ENCODE measurements at regions not wholly inside any gene's neighbourhood (a gene's known extent, or its start where the extent isn't known, plus 50 kb on each side); places are given as distances from the start of the nearest gene placed in this dataset.

DNA sequence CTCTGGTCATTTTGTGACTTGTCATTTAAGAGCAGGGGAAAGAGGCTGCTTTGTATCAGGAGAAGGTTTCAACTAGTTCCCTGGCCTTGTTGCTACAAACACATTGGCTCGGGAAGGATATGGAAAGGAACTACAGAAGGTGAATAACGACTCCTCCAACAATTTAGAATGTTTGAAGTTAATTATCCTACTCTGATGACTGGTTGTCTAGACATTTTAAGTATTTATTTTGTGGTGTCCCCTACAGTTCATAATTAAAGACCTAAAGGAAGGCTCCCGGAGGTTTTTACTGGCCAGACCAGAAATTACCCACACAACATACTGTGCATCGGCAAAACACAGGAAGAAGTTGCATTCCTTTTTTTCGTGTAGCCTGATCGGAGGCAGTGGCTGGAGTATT, 515.8 kb upstream of the SALL1 start:
- DNase-seq (ENCODE audit: low spot score) = no peak

- DNase-seq (ENCODE audit: low spot score) = no peak
These were observed 515.0 kb upstream of the SALL1 start for GRCh38 chr16:51666074-51666473.

GRCh38 chr16:51665436-51665998, 514.4 kb upstream of the SALL1 start:
- no peak for DNase-seq (ENCODE audit: low spot score)

DNA sequence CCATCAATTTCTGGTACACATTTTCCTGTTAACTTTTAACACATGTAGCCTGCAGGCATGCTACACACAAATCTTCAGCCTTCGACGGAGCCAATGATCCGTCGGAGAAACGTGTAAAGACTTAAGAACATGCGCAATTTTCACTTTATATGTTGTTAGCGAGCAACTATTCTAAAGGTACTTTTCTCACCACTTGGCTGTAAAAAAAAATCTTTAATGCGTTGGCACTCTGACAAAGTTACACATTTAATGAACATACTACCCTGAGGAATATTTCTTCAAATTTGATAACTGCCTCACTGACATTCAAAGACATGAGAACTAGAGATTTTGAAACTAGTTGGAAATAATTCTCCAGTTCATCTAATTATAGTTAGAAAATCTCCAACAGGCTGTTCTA, 507.5 kb upstream of the SALL1 start:
- DNase-seq (ENCODE audit: low spot score) = no peak

DNA sequence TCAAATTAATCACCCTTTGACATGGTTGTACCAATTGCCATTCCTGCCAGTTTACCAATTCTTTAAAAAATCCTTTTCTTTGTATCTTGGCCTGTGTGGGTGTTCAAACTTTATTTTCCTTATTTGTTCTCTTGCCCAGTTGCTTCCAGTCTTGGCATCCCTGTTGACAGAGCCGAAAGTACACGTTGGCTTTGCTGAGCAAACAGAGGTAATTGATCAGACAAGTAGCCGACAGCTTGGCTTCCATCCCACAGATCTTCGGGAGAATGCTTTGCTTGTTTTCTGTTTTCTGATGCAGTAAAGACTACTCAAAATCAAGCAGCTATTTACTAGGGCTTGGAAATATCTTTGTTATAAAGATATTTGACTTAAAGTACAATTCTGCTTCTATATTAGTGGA, 506.8 kb upstream of the SALL1 start:
- DNase-seq (ENCODE audit: low spot score) = no peak

- DNase-seq (ENCODE audit: low spot score) = no peak
These were observed 504.2 kb upstream of the SALL1 start for GRCh38 chr16:51655249-51655648.

DNA sequence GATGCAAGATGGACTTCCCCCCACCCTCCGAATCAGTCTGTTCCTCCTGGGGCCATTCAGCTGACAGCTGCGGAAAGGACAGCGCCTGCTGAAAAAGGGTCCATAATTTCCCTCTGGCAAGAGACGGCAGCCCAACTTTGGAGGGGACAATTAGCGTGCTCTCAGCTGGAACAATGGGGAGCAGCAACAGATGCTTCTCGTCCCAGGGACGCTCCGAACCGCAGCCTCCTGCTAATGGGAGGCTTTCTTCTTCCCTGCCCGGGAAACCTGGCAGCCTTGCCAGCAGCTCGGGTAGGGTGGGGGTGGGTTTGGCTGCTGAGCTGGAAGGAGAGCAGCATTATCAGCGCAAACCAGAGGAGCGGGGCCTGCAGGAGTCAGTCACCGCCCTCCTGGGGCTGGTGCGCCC, 500.0 kb upstream of the SALL1 start:
- DNase-seq (ENCODE audit: low spot score) = no peak

DNA sequence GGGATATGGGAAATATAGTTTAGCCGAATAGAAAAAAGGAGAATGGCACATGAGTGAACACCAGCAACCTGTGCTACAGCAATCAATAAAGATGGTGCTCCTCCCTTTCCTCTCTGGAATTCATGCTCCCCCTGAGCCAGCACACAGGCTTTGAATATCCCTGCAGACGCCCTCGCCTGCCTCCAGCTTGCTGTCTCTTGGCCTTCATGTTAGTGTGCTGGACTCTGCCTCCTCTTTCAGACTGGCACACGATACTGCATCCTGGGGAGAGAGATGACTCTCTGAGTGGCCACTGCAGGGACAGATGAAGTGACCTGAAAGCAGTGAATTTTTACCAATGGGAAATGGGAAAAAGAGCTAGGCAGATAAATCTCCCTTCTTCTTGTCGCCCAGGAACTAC, 498.6 kb upstream of the SALL1 start:
- DNase-seq (ENCODE audit: low spot score) = no peak

DNA sequence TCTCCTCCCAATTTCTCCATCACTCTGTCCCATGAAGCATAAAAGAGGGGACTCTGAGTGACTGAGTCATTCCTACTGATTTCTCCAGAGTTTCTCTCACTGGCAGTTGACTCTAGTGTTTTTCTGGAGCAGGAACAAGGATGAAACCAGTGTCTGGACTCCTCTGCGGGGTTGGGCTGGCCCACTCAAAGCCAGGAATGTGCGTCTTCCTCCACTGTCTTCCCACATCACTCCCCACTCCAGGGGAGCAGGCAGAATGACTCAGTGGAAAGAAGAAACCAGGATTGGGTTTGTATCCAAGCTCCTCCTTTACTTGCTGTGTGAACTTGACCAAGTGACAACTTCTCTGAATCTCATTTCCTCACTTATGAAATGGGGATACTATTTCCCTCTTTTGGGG, 497.5 kb upstream of the SALL1 start:
- DNase-seq (ENCODE audit: low spot score) = no peak

DNA sequence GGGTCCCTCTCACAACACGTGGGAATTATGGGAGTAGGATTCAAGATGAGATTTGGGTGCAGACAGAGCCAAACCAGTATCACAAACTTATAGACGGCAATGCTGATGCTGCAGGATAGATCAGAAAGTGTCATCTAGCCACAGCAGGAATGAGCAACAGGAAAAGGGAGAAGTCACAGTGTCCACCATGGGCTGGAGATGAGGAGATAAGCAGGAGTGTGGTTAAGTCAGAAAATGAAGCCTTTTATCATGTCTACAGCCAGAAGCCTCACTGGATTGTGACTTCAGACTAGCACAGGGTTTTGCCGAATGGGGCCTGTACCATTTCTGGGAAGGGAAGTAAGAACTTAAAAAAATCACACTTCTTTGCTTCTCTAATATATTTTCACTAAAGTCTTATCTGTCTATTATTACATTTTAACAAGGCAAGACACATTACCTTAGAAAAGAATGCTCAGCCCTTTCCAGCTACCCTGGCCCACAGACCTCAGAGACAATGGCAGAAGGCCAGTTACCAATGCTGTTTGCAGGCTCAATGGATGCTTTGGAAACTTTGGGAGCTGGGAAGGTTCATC, 490.2 kb upstream of the SALL1 start:
- no peak for DNase-seq (ENCODE audit: low spot score)

- DNase-seq (ENCODE audit: low spot score) = no peak
These were observed 489.1 kb upstream of the SALL1 start for GRCh38 chr16:51640196-51640595.

DNA sequence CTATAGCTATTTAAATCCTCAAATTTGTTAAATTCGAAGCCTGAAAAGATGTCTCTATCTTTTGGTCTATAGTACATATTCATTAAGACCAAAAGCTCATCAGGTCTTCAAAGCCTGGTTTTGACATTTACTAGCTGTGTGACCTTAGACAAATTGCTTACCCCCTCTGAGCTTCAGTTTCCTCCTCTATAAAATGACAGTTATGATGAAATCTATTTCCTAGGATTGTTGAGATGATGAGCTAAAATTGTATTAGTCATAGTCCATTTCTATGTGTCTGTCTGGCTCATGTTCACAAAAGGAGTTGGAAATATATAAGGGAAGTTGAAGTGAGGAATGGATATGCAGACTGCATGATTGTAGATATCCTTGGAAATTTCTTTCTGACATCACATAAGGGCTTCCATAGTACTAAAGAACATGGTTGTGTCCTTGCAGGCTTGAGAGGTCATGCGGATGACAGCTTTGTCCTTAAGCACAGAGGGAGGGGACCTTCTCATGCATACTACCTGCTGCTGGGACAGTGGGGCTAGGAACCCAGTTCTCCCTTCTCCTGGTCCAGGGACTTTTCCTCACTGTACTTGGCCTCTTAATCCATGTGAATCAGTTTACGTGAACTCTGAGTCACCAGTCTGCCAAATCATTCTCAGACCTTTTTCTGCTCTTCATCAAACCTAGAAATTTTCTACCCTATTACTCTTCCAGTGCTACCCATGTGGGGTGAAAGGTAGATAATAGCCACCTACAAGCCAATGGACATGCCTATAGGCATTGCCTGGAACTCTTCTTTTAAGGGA, 487.5 kb upstream of the SALL1 start:
- no peak for DNase-seq (ENCODE audit: low spot score)

DNA sequence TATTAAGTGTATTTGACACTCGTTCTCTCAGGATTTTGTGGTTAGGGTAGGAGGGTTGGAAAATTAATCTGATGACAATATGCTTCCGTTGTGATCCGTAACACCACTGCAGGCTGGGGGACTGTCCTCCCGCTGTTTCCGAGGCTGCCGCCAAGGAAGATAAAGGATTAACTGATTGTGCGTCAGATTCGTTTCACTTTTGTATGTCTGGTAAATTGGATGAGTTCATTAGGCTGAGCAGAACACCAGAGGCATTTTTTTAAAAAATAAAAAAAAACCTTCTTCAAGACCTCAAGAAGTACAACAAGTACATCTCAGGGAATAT, 486.7 kb upstream of the SALL1 start:
- DNase-seq (ENCODE audit: low spot score) = no peak

DNA sequence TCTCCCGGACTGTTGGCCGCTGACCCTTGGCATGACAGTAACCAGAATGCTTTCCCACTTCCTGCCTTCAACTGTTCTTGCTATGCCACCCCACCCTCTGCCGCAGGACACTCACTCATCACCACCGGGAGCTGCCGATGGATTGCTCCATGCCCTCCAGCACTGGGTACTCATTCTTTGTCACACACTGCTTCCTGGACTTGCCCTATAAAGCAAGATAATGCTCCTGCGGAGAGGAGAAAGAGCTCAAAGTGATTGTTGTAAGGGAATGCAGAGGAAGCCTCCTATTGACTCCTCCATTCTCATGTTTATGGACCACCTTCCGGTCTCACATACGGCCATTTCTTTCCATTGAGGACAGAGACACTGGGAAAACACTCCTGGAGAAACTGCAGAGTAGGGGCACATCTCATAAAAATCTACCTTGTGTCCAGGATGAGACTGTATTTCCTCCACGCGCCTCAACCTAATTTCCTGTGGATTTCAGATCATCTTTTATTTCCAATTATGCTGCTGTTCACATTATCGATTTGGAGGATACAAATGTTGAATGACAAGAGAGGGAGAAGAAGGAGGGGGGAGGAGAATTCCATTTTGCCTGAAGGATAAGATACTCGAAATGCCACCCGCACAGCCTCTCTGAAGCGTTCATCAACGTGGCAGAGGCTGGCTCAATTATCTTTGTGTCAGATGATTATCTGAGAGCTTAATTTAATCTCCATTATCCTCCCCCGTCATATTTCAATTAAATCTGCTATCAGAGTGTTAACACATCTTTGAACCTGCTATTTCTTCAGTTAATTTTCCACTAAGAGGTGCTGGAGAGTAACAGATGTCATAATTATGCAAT, 486.1 kb upstream of the SALL1 start:
- no peak for DNase-seq (ENCODE audit: low spot score)

DNA sequence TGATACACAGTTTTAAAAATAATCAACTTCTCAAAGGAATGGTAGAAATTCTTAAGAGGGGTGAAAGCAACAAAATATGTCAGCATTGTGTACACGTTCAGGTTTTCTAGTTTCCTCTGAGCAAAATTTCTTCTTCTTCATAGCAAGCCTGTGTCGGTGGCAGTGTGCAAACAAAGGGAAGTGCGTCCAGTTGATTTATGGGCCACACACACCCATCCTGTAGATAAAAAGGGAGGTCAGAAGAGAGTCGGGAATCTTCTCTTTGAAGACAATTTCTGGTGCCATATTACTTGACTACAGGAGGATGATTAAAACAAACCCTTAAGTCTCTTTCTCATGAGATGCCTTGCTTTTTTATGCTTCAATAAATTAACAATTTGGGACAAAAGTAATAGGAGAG, 484.1 kb upstream of the SALL1 start:
- DNase-seq (ENCODE audit: low spot score) = no peak

- no peak for DNase-seq (ENCODE audit: low spot score)
These were observed 479.0 kb upstream of the SALL1 start for GRCh38 chr16:51630076-51630475.

DNA sequence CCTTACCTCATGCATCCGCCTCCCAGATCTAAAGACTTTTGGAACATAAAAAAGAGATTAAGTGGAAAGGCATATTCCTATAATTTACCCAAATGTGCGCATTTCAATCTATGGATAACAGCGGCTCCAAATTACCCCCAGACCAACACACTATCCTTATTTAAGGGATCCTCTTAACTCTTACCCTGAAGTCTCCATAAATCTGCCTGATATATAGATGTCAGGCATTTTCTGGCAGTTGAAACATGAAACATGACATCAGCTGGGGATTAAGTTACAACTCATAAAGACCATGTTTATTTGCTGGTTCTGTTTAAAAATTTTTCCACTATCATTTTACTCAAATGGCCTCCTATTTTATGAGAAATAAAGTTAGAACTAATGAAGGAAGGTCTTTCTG, 478.5 kb upstream of the SALL1 start:
- no peak for DNase-seq (ENCODE audit: low spot score)

GRCh38 chr16:51624080-51624775, 473.2 kb upstream of the SALL1 start:
- no peak for DNase-seq (ENCODE audit: low spot score)

DNA sequence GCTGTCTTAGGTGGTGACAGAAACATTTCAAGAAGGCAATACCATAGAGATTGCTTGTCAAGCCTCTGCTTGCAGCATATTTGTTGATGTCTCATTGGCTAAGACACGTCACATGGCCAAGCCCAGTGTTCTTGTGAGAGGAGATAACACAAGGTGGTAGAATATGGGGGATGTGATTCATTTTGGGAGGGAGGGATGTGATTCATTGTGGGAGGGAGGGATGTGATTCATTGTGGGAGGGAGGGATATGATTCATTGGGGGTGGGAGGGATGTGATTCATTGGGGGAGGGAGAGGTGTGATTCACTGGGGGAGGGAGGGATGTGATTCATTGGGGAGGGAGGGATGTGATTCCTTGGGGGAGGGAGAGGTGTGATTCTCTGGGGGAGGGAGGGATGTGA, 470.5 kb upstream of the SALL1 start:
- no peak for DNase-seq (ENCODE audit: low spot score)

GRCh38 chr16:51615141-51615540, 464.1 kb upstream of the SALL1 start:
- DNase-seq (ENCODE audit: low spot score) = no peak

DNA sequence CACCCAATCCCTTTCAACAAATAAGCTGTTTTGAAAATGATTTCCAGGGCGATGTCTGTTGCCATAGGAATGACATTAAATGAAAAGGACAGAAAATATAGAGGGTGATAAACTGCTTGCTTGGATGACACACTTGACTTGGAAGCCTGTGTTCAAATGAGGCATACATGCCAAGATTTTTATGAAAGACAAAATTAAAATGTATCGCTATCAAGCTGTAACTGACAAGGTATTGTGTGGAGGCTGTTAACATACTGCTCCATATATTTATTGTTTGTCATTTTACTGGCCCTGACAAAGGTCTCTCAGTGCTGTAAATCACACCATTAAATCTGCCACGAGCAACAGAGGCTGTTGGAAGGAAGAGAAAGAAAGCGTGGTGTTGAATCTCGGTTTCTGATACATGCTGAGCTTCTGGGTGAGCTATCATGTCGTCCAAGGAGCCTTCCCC, 456.2 kb upstream of the SALL1 start:
- no peak for DNase-seq (ENCODE audit: low spot score)

DNA sequence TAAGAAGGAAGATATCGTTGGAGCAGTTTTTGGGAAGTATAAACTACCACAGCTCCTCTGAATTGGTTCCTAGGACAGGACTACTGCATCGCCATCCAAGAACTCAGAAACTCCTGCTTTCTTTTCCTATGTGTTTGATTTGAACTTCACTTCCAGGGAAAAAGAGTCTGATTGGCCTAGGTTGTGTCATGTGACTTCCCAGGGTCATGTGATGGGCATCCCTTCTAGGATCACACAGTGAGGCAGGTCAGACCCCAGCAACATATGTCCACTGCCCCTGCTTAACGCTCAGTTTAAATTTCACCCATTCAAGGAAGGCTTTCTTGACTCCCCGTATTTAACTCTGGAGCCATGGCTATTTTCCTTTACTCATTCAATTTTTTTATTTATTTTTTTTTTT, 445.2 kb upstream of the SALL1 start:
- DNase-seq (ENCODE audit: low spot score) = no peak
